RWPE1 (cell line): ENCODE measurements at regions not wholly inside any gene's neighbourhood (a gene's known extent, or its start where the extent isn't known, plus 50 kb on each side); places are given as distances from the start of the nearest gene placed in this dataset.

ENCODE experiments used
- CTCF ChIA-PET: fragments of 350-600 bp; sonication (Branson Sonifier 250); formaldehyde crosslinking; extraction: SDS; loops from one replicate; lab custom pipeline; 2021; lab: Yijun Ruan, JAX
- POLR2A ChIA-PET: fragments of 400-600 bp; formaldehyde crosslinking; extraction: SDS; loops from one replicate; lab custom pipeline; 2020; ENCODE audit warnings: antibody characterized with exemption; ENCODE audit not compliant: low non-redundant PET; lab: Yijun Ruan, JAX
- DNase-seq: peaks from one replicate; pipeline ENCODE4 v3.0.0; 2012; ENCODE audit warnings: low spot score
- H3K27ac ChIP-seq: fragments of 450-650 bp; 2 replicates; pipeline ENCODE4 v1.5.1; 2017
- CTCF ChIP-seq: fragments of 450-650 bp; conservative IDR thresholded peaks from 2 replicates; pipeline ENCODE4 v1.5.1; 2017; ENCODE audit warnings: low read depth, mild to moderate bottlenecking

GRCh38 chr12:87779016-87779415 lies 250.2 kb downstream of the C12orf50 start:
- CTCF ChIA-PET, result no interaction called here

GRCh38 chr12:87778065-87778464 lies 251.1 kb downstream of the C12orf50 start:
- no peak for TF ChIP-seq CTCF
- DNase-seq, result no peak
- POLR2A ChIA-PET, result no interaction called here
- CTCF ChIA-PET, result interaction anchor here (0.6 kb wide), 1 partner anchor 189 kb away, joined by 3 read pairs; no protein-coding TSS in a partner anchor
- no peak overlapping the region for H3K27ac ChIP-seq

More at GRCh38 chr12:87779016-87779415, 250.2 kb downstream of the C12orf50 start:
- no peak overlapping the region for H3K27ac ChIP-seq
- no peak for DNase-seq
- no peak for TF ChIP-seq CTCF
- POLR2A ChIA-PET, result no interaction called here

DNA sequence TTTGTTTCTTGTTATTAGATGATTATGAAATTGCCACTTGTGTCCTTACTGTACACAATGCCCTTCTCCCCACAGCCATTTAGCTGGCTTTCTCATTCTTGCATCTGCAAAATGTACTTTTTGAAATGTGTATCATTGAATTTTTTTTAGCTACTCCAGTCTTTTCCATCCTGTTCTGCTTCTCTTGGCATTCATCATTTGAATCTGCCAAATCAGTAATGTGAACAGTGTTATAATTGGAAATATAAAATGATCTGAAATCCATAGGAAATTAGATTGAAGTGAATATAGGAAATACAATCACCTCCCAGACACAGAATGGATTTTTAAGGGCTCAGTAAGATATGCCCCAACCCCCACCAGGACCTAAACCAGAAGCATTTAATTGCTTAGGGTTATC lies 253.4 kb downstream of the C12orf50 start:
- no peak overlapping the region for H3K27ac ChIP-seq
- ChIA-PET CTCF (no interaction called here), POLR2A (no interaction called here)
- TF ChIP-seq CTCF, result no peak
- no peak for DNase-seq

- no peak for TF ChIP-seq CTCF
- no peak for DNase-seq
- CTCF ChIA-PET, result no interaction called here
- POLR2A ChIA-PET, result no interaction called here
- H3K27ac ChIP-seq, result no peak overlapping the region
These were observed 254.2 kb downstream of the C12orf50 start for GRCh38 chr12:87775051-87775450.

DNA sequence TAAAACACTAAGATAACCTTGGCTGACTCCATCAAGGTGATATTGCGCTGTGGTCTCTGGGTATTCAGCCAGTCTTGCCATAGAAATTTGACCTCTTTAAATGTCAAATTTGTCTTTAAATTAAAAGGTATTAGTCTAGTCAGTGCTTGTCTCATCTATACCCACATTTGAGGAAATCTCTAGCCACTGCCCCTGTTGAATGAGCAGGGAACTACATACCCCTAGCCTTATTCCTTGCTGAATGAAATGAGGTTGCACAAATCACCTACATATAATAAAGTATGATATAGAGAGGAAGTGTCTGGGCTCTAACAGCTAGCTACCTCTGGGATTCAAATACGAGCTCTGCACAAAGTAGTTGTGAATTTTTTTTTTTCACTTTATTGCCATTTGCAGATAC lies 256.8 kb downstream of the C12orf50 start:
- no peak for TF ChIP-seq CTCF
- ChIA-PET CTCF (no interaction called here), POLR2A (no interaction called here)
- DNase-seq, result no peak
- no peak overlapping the region for H3K27ac ChIP-seq

DNA sequence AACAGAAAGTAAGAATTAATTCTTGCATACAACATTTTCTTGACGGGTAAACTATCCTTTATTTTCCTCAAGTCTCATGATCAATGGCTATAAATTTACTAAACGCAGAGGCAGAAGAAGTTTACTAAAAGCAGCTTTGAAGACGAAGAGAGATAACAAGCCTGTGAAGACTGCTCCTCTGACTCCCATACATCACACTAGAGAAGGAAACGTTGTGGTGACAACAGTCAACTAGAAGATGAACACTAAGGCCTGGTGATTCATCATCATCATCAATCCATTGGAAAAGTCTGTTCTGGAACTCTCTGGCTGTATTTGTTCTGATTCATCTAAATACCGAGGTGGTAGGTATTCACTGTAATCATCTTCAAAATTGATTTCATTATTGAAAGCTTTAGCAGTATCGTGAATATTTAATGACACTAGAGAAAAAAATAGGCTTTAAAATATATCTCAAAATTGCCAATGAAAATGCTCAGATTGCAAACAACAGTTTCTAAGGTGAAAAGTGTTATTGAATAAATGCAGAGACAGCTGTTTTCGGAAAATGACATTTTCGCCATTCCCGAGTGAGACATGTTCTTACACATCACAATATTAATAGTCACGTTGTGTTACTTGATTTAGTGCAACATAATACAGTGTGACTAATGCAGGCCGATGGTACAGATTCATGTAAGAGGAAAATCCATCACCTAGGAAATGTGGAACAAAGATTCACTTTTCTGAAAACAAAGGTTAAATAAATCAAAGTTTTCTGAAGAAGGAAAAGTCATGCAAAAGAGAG lies 260.5 kb downstream of the C12orf50 start:
- CTCF ChIA-PET, result no interaction called here
- no peak for DNase-seq
- no peak for TF ChIP-seq CTCF
- no peak overlapping the region for H3K27ac ChIP-seq
- POLR2A ChIA-PET, result no interaction called here
